IMR-90 (cell line): ENCODE measurements at regions not wholly inside any gene's neighbourhood (a gene's known extent, or its start where the extent isn't known, plus 50 kb on each side); places are given as distances from the start of the nearest gene placed in this dataset.

Experiments
- ATAC-seq: fragments of 200-7000 bp; cut with Tn5 transposase; 2 replicates; pipeline ENCODE4 v1.9.1; 2020; ENCODE audit warnings: low read depth, mild to moderate bottlenecking, moderate library complexity
- BruUV-seq: library from RNA; stranded (reverse); fragments of 400-500 nt; replicated peaks from 2 replicates; lab custom pipeline; 2021; lab: Mats Ljungman, UMichigan
- CTCF ChIA-PET: fragments of 300-600 bp; formaldehyde crosslinking; extraction: SDS; loops from one replicate; lab custom pipeline; 2021; ENCODE audit warnings: antibody characterized with exemption; lab: Yijun Ruan, JAX
- POLR2A ChIA-PET: fragments of 300-600 bp; sonication (Branson Sonifier 250); formaldehyde crosslinking; loops from one replicate; lab custom pipeline; 2022; ENCODE audit warnings: antibody characterized with exemption; ENCODE audit not compliant: unreplicated experiment; lab: Charles Lee
- DNase-seq: peaks from one replicate; pipeline ENCODE4 v3.0.0; 2013
- H2AFZ ChIP-seq: replicated peaks from 2 replicates; pipeline ENCODE3; 2013; ENCODE audit warnings: low read length, mild to moderate bottlenecking; ENCODE audit not compliant: poor library complexity
- H2AK5ac ChIP-seq: 2 replicates; pipeline ENCODE4 v1.6.1; 2013; ENCODE audit warnings: low read depth, low read length, inconsistent platforms
- H2AK9ac ChIP-seq: replicated peaks from 2 replicates; pipeline ENCODE3; 2013; ENCODE audit warnings: mild to moderate bottlenecking, low read depth, low read length, moderate library complexity; ENCODE audit not compliant: poor library complexity
- H2BK120ac ChIP-seq: 2 replicates; pipeline ENCODE4 v1.6.1; 2013; ENCODE audit warnings: low read depth, low read length, inconsistent platforms
- H2BK15ac ChIP-seq: 3 replicates; pipeline ENCODE4 v1.6.1; 2013; ENCODE audit warnings: low read depth, low read length, inconsistent platforms
- H2BK20ac ChIP-seq: 2 replicates; pipeline ENCODE4 v1.6.1; 2013; ENCODE audit warnings: low read depth, mild to moderate bottlenecking, inconsistent platforms, low read length, moderate library complexity
- H2BK5ac ChIP-seq: 2 replicates; pipeline ENCODE4 v1.6.1; 2013; ENCODE audit warnings: mild to moderate bottlenecking, low read depth, low read length, inconsistent platforms; ENCODE audit not compliant: poor library complexity, severe bottlenecking
- H3K14ac ChIP-seq: replicated peaks from 2 replicates; pipeline ENCODE4 v1.6.1; 2013; ENCODE audit warnings: low read depth, low read length, inconsistent platforms
- H3K18ac ChIP-seq: 2 replicates; pipeline ENCODE4 v1.6.1; 2013; ENCODE audit warnings: low read depth, low read length, control low read depth
- H3K23ac ChIP-seq: 2 replicates; pipeline ENCODE4 v1.6.1; 2013; ENCODE audit warnings: low read depth, low read length, inconsistent platforms
- H3K27ac ChIP-seq: 2 replicates; pipeline ENCODE4 v1.5.1; 2013; ENCODE audit warnings: mild to moderate bottlenecking, control low read depth, low read length; ENCODE audit not compliant: insufficient read depth
- H3K27me3 ChIP-seq: 2 replicates; pipeline ENCODE4 v1.6.1; 2013; ENCODE audit warnings: low read length; ENCODE audit not compliant: control insufficient read depth, insufficient read depth
- H3K36me3 ChIP-seq: 2 replicates; pipeline ENCODE4 v1.6.1; 2013; ENCODE audit warnings: low read length, mixed read lengths; ENCODE audit not compliant: control insufficient read depth, insufficient read depth
- H3K4ac ChIP-seq: 2 replicates; pipeline ENCODE4 v1.6.1; 2013; ENCODE audit warnings: low read depth, low read length, inconsistent platforms
- H3K4me1 ChIP-seq: 2 replicates; pipeline ENCODE4 v1.6.1; 2013; ENCODE audit warnings: low read length, mixed read lengths; ENCODE audit not compliant: control insufficient read depth, insufficient read depth
- H3K4me2 ChIP-seq: 2 replicates; pipeline ENCODE4 v1.6.1; 2013; ENCODE audit warnings: low read depth, mild to moderate bottlenecking, control low read depth, low read length, moderate library complexity
- H3K4me3 ChIP-seq: 2 replicates; pipeline ENCODE4 v1.5.1; 2013; ENCODE audit warnings: low read depth, mild to moderate bottlenecking, control low read depth, low read length, moderate library complexity; ENCODE audit not compliant: insufficient read depth
- H3K56ac ChIP-seq: 2 replicates; pipeline ENCODE4 v1.6.1; 2013; ENCODE audit warnings: low read length, inconsistent platforms; ENCODE audit not compliant: insufficient read depth; ENCODE audit errors: extremely low read depth
- H3K79me1 ChIP-seq, 2 experiments: 2 replicates each; pipeline ENCODE4 v1.6.1; 2013; ENCODE audit warnings: low read length in 2 of 2, inconsistent platforms in 1 of 2, low read depth in 1 of 2
- H3K9ac ChIP-seq: 2 replicates; pipeline ENCODE4 v1.6.1; 2013; ENCODE audit warnings: low read depth, low read length, control low read depth
- H3K9me1 ChIP-seq: 2 replicates; pipeline ENCODE4 v1.6.1; 2013; ENCODE audit warnings: low read length, inconsistent platforms; ENCODE audit not compliant: insufficient read depth
- H3K9me3 ChIP-seq: 2 replicates; pipeline ENCODE4 v1.6.1; 2013; ENCODE audit warnings: low read length; ENCODE audit not compliant: control insufficient read depth, insufficient read depth
- H4K20me1 ChIP-seq: 2 replicates; pipeline ENCODE4 v1.6.1; 2013; ENCODE audit warnings: low read length, inconsistent platforms; ENCODE audit not compliant: insufficient read depth
- H4K5ac ChIP-seq: 2 replicates; pipeline ENCODE4 v1.6.1; 2013; ENCODE audit warnings: mild to moderate bottlenecking, low read depth, low read length, control low read depth
- H4K8ac ChIP-seq, 2 experiments: 2 replicates each; pipeline ENCODE4 v1.6.1; 2013; ENCODE audit warnings: low read depth in 2 of 2, low read length in 2 of 2, control low read depth in 1 of 2, inconsistent platforms in 1 of 2
- H4K91ac ChIP-seq: 2 replicates; pipeline ENCODE4 v1.6.1; 2013; ENCODE audit warnings: low read depth, low read length, inconsistent platforms; ENCODE audit not compliant: insufficient read depth
- BHLHE40 ChIP-seq: fragments of 150-350 bp; IDR thresholded peaks from 2 replicates; pipeline ENCODE4 v1.6.1; 2016; ENCODE audit warnings: mild to moderate bottlenecking, low read depth, low read length
- CEBPB ChIP-seq: IDR thresholded peaks from 2 replicates; pipeline ENCODE4 v1.6.1; 2012; ENCODE audit warnings: low read depth, low read length, improper control_type of control experiment
- FOS ChIP-seq: fragments of 150-350 bp; IDR thresholded peaks from 2 replicates; pipeline ENCODE4 v1.6.1; 2016; ENCODE audit warnings: low read depth, low read length
- MXI1 ChIP-seq: IDR thresholded peaks from 2 replicates; pipeline ENCODE4 v1.6.1; 2012; ENCODE audit warnings: low read depth, mild to moderate bottlenecking, low read length, moderate library complexity, borderline replicate concordance
- NFE2L2 ChIP-seq: fragments of 150-350 bp; IDR thresholded peaks from 2 replicates; pipeline ENCODE4 v1.6.1; 2016; ENCODE audit warnings: low read depth, mild to moderate bottlenecking, low read length
- RFX5 ChIP-seq: IDR thresholded peaks from 2 replicates; pipeline ENCODE4 v1.8.0; 2012; ENCODE audit warnings: low read depth, mild to moderate bottlenecking, low read length, moderate library complexity
- SMC3 ChIP-seq: fragments of 150-350 bp; IDR thresholded peaks from 2 replicates; pipeline ENCODE4 v1.6.1; 2016; ENCODE audit warnings: low read depth, mild to moderate bottlenecking, antibody characterized with exemption, low read length, moderate library complexity
- WGBS, 2 experiments: methylation state at CpG; one replicate each; pipeline versions ENCODE4 v1.1.5 to v1.1.7; 2013; ENCODE audit warnings: missing lambda C conversion rate in 2 of 2; ENCODE audit not compliant: insufficient read length in 1 of 2; ENCODE audit errors: extremely low coverage in 2 of 2; 5-methylcytosine and 5-hydroxymethylcytosine counted together
- dilution Hi-C: fragments of 300-500 bp; cut with HindIII; formaldehyde crosslinking; loops from one replicate; pipeline ENCODE4 v1.14.3; 2018; ENCODE audit warnings: low sequenced_read_pairs; ENCODE audit not compliant: unreplicated experiment
- in situ Hi-C: fragments of 300-500 bp; cut with MboI; formaldehyde crosslinking; loops from 3 replicates; pipeline ENCODE4 v1.14.3; 2019; ENCODE audit warnings: low sequenced_read_pairs, inconsistent platforms, mixed read lengths
- intact Hi-C: fragments of 100-400 bp; cut with micrococcal nuclease; formaldehyde crosslinking; loops from 2 replicates; pipeline ENCODE4 v1.10.0; 2022
- TF ChIP-seq, protein P1 (sequence below): conservative IDR thresholded peaks from 2 replicates; pipeline ENCODE4 v1.5.1; 2012; ENCODE audit warnings: mild to moderate bottlenecking, low read depth, low read length, improper control_type of control experiment
- TF ChIP-seq, protein P2 (sequence below): fragments of 150-350 bp; IDR thresholded peaks from 2 replicates; pipeline ENCODE4 v1.6.1; 2017; ENCODE audit warnings: mild to moderate bottlenecking, antibody characterized with exemption, low read length, low read depth

DNA sequence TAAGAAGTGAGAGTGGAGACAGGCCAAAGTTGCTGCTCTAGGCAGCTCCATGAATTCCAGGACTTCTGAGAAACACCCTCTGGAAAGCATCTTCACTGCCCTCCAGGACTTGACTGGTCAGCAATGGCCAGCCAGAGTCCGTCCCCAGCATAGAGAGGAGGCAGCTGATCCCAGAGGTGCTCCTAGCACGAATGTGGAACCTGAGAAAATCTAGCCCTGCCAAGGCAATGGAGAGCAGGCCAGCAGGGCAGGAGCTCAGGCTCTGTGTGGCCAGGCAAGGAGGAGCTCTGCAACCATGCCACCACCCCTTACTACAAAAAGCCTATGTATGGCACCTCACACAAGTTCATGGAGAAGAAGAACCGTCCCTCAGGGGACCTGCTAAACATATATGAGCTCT, 56.1 kb upstream of the SPTLC1 start:
- Histone ChIP-seq H2BK20ac (no peak overlapping the region), H3K27ac (no peak overlapping the region), H3K9me3 (peaks cover 11% of the 10 kb centered on the region), H4K91ac (no peak overlapping the region), H2AK5ac (0 out of 2 replicates have a peak overlapping the region, but pooled peaks have one; percentile 36), H3K4me1 (no peaks in the 10 kb centered on the region), H3K23ac (no peak overlapping the region), H3K56ac (no peak overlapping the region), H3K9me1 (no peaks in the 10 kb centered on the region), H2BK120ac (no peak overlapping the region), H3K14ac (no peak overlapping the region), H2BK5ac (no peak overlapping the region), H3K36me3 (no peaks in the 10 kb centered on the region), H4K5ac (no peak overlapping the region), H3K27me3 (no peaks in the 10 kb centered on the region), H4K20me1 (no peaks in the 10 kb centered on the region), H2AK9ac (no peak overlapping the region), H2AFZ (no peak overlapping the region), H3K9ac (no peak overlapping the region), H3K4me3 (no peak overlapping the region), H3K79me1 (no peaks in the 10 kb centered on the region), H3K4ac (no peak overlapping the region), H3K4me2 (no peak overlapping the region), H3K18ac (no peak overlapping the region), H2BK15ac (no peak overlapping the region), H4K8ac (no peak overlapping the region)
- ChIA-PET CTCF (no interaction called here), POLR2A (no interaction called here)
- 100% methylated on average over 1 of the region's 3 CpGs; no CpG with 5 or more reads in 1 of the 2 experiments for WGBS, 2 experiments
- dilution Hi-C loops = no loop called here
- intact Hi-C loops = no loop called here
- no peak for TF ChIP-seq CEBPB
- TF ChIP-seq, protein P1, sequence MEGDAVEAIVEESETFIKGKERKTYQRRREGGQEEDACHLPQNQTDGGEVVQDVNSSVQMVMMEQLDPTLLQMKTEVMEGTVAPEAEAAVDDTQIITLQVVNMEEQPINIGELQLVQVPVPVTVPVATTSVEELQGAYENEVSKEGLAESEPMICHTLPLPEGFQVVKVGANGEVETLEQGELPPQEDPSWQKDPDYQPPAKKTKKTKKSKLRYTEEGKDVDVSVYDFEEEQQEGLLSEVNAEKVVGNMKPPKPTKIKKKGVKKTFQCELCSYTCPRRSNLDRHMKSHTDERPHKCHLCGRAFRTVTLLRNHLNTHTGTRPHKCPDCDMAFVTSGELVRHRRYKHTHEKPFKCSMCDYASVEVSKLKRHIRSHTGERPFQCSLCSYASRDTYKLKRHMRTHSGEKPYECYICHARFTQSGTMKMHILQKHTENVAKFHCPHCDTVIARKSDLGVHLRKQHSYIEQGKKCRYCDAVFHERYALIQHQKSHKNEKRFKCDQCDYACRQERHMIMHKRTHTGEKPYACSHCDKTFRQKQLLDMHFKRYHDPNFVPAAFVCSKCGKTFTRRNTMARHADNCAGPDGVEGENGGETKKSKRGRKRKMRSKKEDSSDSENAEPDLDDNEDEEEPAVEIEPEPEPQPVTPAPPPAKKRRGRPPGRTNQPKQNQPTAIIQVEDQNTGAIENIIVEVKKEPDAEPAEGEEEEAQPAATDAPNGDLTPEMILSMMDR = no peak
- TF ChIP-seq, protein P2, sequence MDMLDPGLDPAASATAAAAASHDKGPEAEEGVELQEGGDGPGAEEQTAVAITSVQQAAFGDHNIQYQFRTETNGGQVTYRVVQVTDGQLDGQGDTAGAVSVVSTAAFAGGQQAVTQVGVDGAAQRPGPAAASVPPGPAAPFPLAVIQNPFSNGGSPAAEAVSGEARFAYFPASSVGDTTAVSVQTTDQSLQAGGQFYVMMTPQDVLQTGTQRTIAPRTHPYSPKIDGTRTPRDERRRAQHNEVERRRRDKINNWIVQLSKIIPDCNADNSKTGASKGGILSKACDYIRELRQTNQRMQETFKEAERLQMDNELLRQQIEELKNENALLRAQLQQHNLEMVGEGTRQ = no peak
- TF ChIP-seq FOS = no peak
- TF ChIP-seq SMC3 = no peak
- TF ChIP-seq BHLHE40 = no peak
- TF ChIP-seq NFE2L2 = no peak
- TF ChIP-seq RFX5 = no peak
- no peak for TF ChIP-seq MXI1
- ATAC-seq (no peak), DNase-seq (no peak)
- in situ Hi-C loops = no loop called here
- BruUV-seq = no TSS peak
